Pulmonary artery endothelial cell (primary cell): ENCODE measurements at regions not wholly inside any gene's neighbourhood (a gene's known extent, or its start where the extent isn't known, plus 50 kb on each side); places are given as distances from the start of the nearest gene placed in this dataset.
"Not testable (repeated sequence)": the region's sequence is repeated elsewhere in the genome, so short reads cannot be mapped to it uniquely, and the experiment has no call there.

Experiments used
- DNase-seq: peaks from one replicate; pipeline ENCODE4 v3.0.0-alpha.2; 2011; ENCODE audit warnings: low read depth, low spot score

GRCh38 chr7:121620953-121621606, 225.0 kb upstream of the FAM3C start:
- no peak for DNase-seq

- DNase-seq: no peak
Observed at GRCh38 chr7:121620206-121620605, 224.1 kb upstream of the FAM3C start.

GRCh38 chr7:121618182-121618581, 222.1 kb upstream of the FAM3C start:
- DNase-seq: no peak

DNA sequence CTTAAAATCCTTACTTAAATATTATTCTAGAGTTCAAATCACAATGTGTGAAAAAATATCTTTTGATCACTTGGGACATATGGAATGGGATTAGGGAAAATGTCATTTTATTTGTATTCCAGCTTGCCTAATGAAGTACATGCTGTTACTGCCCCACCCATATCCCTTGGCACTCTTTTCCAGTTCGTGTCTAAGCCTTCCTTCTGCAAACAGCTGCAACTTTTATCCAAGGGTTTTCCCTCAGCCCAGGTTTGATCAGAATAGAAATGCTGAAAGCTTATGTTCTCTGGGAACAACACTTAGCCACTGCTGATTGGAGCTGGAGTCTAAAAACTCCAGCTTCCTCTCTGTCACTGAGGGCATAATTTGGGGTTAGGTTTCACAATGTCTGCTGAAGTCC, 214.1 kb upstream of the FAM3C start:
- DNase-seq: no peak

GRCh38 chr7:121609208-121609607, 213.1 kb upstream of the FAM3C start:
- DNase-seq: no peak

GRCh38 chr7:121608785-121609184, 212.7 kb upstream of the FAM3C start:
- DNase-seq: no peak

DNA sequence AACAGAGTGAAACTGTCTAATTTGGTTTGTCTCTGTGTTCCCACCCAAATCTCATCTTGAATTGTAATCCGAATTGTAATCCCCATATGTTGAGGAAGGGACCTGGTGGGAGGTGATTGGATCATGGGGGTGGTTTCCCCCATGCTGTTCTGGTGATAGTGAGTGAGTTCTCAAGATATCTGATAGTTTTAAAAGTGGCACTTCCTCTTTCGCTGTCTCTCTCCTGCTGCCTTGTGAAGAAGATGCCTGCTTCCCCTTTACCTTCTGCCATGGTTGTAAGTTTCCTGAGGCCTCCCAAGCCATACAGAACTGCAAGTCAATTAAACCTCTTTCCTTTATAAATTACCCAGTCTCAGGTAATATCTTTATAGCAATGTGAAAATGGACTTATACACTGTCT, 212.1 kb upstream of the FAM3C start:
- DNase-seq: not testable (repeated sequence)

DNA sequence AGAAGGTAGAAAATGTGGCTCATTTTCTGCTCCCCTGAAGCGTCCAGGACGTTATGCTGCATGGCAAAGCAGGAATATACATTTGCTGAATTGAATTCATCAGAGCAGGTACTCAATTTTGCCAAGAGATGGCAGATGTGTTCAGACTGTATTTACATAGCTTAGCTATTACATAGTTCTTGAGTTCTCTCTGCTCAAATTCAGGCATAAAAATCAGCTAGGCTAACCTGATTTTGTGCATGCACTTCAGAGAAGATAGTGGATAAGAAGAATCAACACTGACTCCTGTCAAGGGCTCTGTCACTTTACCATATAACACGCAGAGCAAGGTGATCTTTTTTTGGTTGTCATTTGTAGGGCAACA, 209.2 kb upstream of the FAM3C start:
- no peak for DNase-seq

DNA sequence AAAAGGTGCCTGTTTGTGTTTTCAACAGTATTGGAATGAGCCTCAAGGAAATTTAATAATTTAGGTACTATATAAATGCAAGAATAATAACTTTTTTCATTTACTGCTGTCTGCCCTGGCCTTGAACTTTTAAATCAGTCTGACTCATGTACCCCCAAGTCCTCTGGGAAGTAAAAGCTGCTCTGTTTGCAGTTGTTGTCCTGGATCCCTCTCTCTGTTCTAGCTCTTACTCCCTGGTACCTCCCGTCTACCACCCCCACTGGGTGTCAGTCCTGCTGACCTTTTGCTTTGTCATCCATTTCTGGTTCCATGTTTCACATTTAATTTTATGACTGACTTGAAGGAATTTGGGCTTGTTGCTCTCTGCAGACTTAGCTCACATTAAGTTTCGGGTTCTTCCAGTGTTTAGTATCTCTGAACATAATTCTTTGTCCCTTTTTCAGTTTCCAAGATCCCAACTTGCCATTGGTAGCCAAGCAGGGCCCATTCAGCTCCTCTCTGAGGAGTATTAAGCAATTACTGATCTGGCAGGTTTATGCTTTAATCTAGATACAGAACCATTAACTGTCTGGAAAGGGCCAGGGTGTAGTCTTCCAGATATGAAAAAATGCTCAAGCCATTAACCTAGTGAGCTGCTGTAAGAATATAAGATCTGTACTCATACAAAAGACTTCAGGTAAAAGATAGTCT, 208.7 kb upstream of the FAM3C start:
- no peak for DNase-seq

- no peak for DNase-seq
Observed at GRCh38 chr7:121603886-121604285, 207.8 kb upstream of the FAM3C start.

GRCh38 chr7:121599887-121600286, 203.8 kb upstream of the FAM3C start:
- no peak for DNase-seq

DNA sequence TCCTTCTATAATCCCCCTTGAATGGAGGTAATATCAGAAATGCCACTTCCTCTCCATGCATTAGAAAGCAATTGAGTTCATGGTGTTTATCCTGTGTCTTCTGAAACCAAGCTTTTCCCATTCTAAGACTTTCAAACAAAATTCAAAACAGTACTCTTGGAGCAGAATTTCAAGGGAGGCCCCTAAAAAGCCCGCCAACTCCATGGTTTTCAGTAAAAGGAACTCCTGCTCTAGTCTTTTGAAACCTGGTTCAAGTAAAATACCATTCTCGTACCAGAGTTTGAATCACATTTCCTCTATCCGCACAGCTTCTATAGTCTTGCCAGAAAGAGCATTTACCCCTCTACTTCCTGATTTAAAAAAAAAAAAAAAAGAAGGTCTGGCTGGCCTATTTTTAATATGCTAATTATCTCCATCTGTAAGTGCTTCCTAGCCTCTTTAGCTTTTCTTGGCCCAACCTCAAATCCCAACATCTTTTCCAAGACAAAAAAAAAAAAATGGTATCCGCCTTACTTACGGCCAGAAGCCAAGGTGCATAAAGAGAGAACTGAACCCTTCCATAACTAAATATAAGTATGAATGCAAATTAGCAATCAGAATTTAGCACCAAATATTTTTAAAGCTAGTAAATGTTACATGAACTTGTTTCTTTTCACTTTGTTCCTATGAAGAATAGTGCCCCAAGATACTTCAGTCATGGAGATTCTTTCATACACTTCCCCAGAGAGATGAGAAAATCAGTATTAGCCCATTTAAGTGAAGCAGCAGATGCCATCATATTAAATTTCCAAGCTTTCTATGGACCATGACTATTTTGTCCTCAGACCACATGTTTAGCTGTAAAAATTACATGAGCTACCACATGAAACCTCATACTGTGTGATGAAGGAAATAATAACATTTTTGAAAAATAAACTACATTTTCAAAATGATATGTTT, 199.9 kb upstream of the FAM3C start:
- DNase-seq: no peak

GRCh38 chr7:121591926-121592325, 195.8 kb upstream of the FAM3C start:
- no peak for DNase-seq

GRCh38 chr7:121587435-121587834, 191.3 kb upstream of the FAM3C start:
- no peak for DNase-seq

GRCh38 chr7:121582258-121582657, 186.2 kb upstream of the FAM3C start:
- no peak for DNase-seq

DNA sequence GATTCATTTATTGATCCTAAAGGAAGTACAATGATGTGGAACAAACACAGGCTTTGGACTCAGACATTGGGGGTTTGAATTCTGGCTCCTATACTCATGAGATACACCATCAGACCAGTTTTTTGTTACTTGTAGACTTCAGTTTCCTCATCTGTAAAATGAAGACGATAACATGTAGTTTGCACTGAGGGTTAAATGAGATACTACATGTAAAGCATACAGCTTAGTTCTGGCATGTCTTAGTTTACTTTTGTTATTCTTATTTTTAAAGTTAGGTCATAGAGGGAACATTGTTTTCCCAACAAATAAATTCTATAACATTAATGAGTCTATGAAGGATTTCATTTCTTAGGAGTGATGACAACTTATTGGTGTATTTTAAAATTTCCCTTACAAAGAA, 183.5 kb upstream of the FAM3C start:
- DNase-seq: no peak

- no peak for DNase-seq
Observed at GRCh38 chr7:121578669-121579068, 182.6 kb upstream of the FAM3C start.

GRCh38 chr7:121576148-121576917, 180.2 kb upstream of the FAM3C start:
- DNase-seq: no peak

DNA sequence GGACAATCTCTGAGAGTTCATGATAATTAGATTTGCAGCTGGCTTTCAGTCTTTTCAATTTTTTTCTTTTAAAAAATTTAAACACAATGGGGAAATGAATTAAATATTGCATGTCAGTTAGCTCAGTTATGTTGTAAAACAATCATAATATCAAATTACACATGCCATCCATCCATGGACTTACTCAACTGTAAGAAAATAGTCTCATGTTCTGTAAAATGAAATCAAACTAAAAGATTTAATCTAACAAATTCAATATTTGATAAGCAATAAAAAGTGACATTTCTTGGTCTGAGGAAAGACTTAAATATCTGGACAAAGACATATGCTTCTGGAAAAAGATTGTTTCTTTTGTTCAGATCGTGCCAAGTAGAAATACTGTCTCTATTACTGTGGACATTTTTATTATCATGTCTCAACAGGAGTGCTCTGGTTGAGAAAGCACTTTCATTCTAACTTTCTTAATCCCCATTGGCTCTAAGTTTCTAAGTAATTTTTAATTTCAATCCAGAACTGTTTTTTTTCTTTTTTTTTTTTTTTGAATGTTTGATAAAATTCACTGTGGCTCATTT, 179.2 kb upstream of the FAM3C start:
- no peak for DNase-seq

- no peak for DNase-seq
Observed at GRCh38 chr7:121574109-121574508, 178.0 kb upstream of the FAM3C start.

- DNase-seq: no peak
Observed at GRCh38 chr7:121572615-121573014, 176.5 kb upstream of the FAM3C start.
